B cell (primary cell): ENCODE measurements at regions not wholly inside any gene's neighbourhood (a gene's known extent, or its start where the extent isn't known, plus 50 kb on each side); places are given as distances from the start of the nearest gene placed in this dataset.

Experiments used
- CTCF ChIP-seq: fragments of 200-600 bp; IDR thresholded peaks from one replicate; pipeline ENCODE4 v1.8.0; 2022; ENCODE audit warnings: antibody characterized with exemption, mild to moderate bottlenecking
- EZH2 ChIP-seq: IDR thresholded peaks from 2 replicates; pipeline ENCODE4 v1.6.1; 2012; ENCODE audit warnings: borderline replicate concordance, low read depth, mild to moderate bottlenecking, moderate library complexity, low read length; ENCODE audit not compliant: insufficient read depth, poor library complexity, severe bottlenecking

- no peak for TF ChIP-seq CTCF
- TF ChIP-seq EZH2: no peak
Measured at GRCh38 chr22:23411739-23412138, 168.4 kb downstream of the IGLL1 start.
